CD14-positive monocyte (primary cell): ENCODE measurements at regions not wholly inside any gene's neighbourhood (a gene's known extent, or its start where the extent isn't known, plus 50 kb on each side); places are given as distances from the start of the nearest gene placed in this dataset.

Experiments used
- DNase-seq, 3 donors: peaks; one replicate each; pipeline ENCODE4 v3.0.0-alpha.2; 2011 to 2022
- H2AFZ ChIP-seq: 2 replicates; pipeline ENCODE4 v1.6.0; 2012; ENCODE audit warnings: mild to moderate bottlenecking, low read depth, low read length, inconsistent platforms; ENCODE audit not compliant: insufficient read depth, poor library complexity, severe bottlenecking
- H3K27ac ChIP-seq, 2 donors: 1 replicate in 1 of 2; 2 replicates in 1 of 2; pipeline ENCODE4 v1.5.1; 2012 to 2013; ENCODE audit warnings: low read length in 2 of 2, control low read depth in 1 of 2, inconsistent platforms in 1 of 2, low read depth in 1 of 2, mild to moderate bottlenecking in 1 of 2
- H3K27me3 ChIP-seq, 2 donors: one replicate each; pipeline versions ENCODE4 v1.6.0 to v1.6.1; 2011 to 2013; ENCODE audit warnings: low read length in 2 of 2; ENCODE audit not compliant: control insufficient read depth in 2 of 2, insufficient read depth in 2 of 2
- H3K36me3 ChIP-seq, 2 donors: replicated peaks in 1 of 2; 1 replicate in 1 of 2; 2 replicates in 1 of 2; pipeline versions ENCODE4 v1.5.1 to v1.6.1; 2012 to 2013; ENCODE audit warnings: low read length in 2 of 2, control low read depth in 1 of 2, inconsistent platforms in 1 of 2, mild to moderate bottlenecking in 1 of 2; ENCODE audit not compliant: insufficient read depth in 2 of 2, control insufficient read depth in 1 of 2
- H3K4me1 ChIP-seq, 2 donors: 1 replicate in 1 of 2; 2 replicates in 1 of 2; pipeline versions ENCODE4 v1.5.1 to v1.6.1; 2012 to 2013; ENCODE audit warnings: low read length in 2 of 2, control low read depth in 1 of 2, inconsistent platforms in 1 of 2, mild to moderate bottlenecking in 1 of 2, moderate library complexity in 1 of 2; ENCODE audit not compliant: insufficient read depth in 2 of 2, control insufficient read depth in 1 of 2
- H3K4me2 ChIP-seq: replicated peaks from 2 replicates; pipeline ENCODE3; 2012; ENCODE audit warnings: low read length, moderate library complexity, mild to moderate bottlenecking; ENCODE audit not compliant: poor library complexity, severe bottlenecking; ENCODE audit errors: extremely low read depth
- H3K4me3 ChIP-seq, 3 experiments: fragments of 200-600 bp in 1 of 3; sonication (generic) in 1 of 3; replicated peaks in 1 of 3; 1 replicate in 2 of 3; 2 replicates in 1 of 3; pipeline ENCODE4 v1.5.1; 2011 to 2013; ENCODE audit warnings: low read length in 3 of 3, mild to moderate bottlenecking in 3 of 3, control low read depth in 2 of 3, low read depth in 2 of 3, inconsistent platforms in 1 of 3, moderate library complexity in 1 of 3
- H3K79me2 ChIP-seq: 2 replicates; pipeline ENCODE4 v1.6.0; 2012; ENCODE audit warnings: mild to moderate bottlenecking, control low read depth, inconsistent platforms, low read length, moderate library complexity; ENCODE audit not compliant: insufficient read depth
- H3K9ac ChIP-seq: 2 replicates; pipeline ENCODE4 v1.6.0; 2017; ENCODE audit warnings: low read length, mild to moderate bottlenecking; ENCODE audit not compliant: insufficient read depth, poor library complexity, severe bottlenecking
- H3K9me3 ChIP-seq, 2 donors: replicated peaks in 1 of 2; 1 replicate in 1 of 2; 2 replicates in 1 of 2; pipeline versions ENCODE4 v1.5.1 to v1.6.1; 2012 to 2013; ENCODE audit warnings: low read length in 2 of 2, control low read depth in 1 of 2; ENCODE audit not compliant: control insufficient read depth in 1 of 2, insufficient read depth in 1 of 2
- H4K20me1 ChIP-seq: 2 replicates; pipeline ENCODE4 v1.6.0; 2012; ENCODE audit warnings: mild to moderate bottlenecking, low read length, control low read depth, moderate library complexity; ENCODE audit not compliant: insufficient read depth
- H3K27ac Mint-ChIP-seq, 7 donors: one replicate each; pipeline ENCODE4 v1.8.0; 2020; ENCODE audit warnings: mild to moderate bottlenecking in 7 of 7, mixed read lengths in 7 of 7, moderate library complexity in 6 of 7, inconsistent platforms in 2 of 7
- H3K27me3 Mint-ChIP-seq, 3 donors: one replicate each; pipeline ENCODE4 v1.8.0; 2021 to 2022; ENCODE audit warnings: low read depth in 3 of 3, mild to moderate bottlenecking in 3 of 3, mixed read lengths in 3 of 3, moderate library complexity in 3 of 3, inconsistent platforms in 1 of 3
- H3K36me3 Mint-ChIP-seq, 2 donors: one replicate each; pipeline ENCODE4 v1.8.0; 2020; ENCODE audit warnings: mixed read lengths in 2 of 2, inconsistent platforms in 1 of 2, mild to moderate bottlenecking in 1 of 2
- H3K4me1 Mint-ChIP-seq: one replicate; pipeline ENCODE4 v1.8.0; 2020; ENCODE audit warnings: mild to moderate bottlenecking, mixed read lengths
- H3K4me3 Mint-ChIP-seq, 2 donors: one replicate each; pipeline ENCODE4 v1.8.0; 2020; ENCODE audit warnings: mild to moderate bottlenecking in 2 of 2, mixed read lengths in 2 of 2, moderate library complexity in 1 of 2
- H3K9me3 Mint-ChIP-seq, 7 donors: one replicate each; pipeline ENCODE4 v1.8.0; 2020 to 2022; ENCODE audit warnings: mixed read lengths in 7 of 7, mild to moderate bottlenecking in 6 of 7, moderate library complexity in 6 of 7, inconsistent platforms in 2 of 7
- CTCF ChIP-seq: fragments of 200-600 bp; IDR thresholded peaks from one replicate; pipeline ENCODE4 v1.8.0; 2022; ENCODE audit warnings: antibody characterized with exemption, mild to moderate bottlenecking
- whole genome bisulfite sequencing: methylation state at CpG from one replicate; pipeline ENCODE4 v1.1.5; 2013; ENCODE audit warnings: missing lambda C conversion rate; ENCODE audit not compliant: insufficient coverage; 5-methylcytosine and 5-hydroxymethylcytosine counted together
- intact Hi-C, 2 donors: fragments of 100-400 bp; cut with micrococcal nuclease; formaldehyde crosslinking; loops; one replicate each; pipeline versions ENCODE4 v1.15.0 to v1.15.1; 2023

- 71% methylated on average over 16 of the region's 18 CpGs for WGBS
- no peaks in the 10 kb centered on the region for H4K20me1 ChIP-seq
- no peak overlapping the region for H3K4me3 Mint-ChIP-seq
These were observed 255.5 kb upstream of the LRRC7 start for GRCh38 chr1:69312055-69312732.

GRCh38 chr1:69313118-69313517, 254.6 kb upstream of the LRRC7 start:
- intact Hi-C loops, result no loop called here
- Mint-ChIP-seq H3K9me3 (peaks cover 4 to 17% (median 10%) of the 10 kb centered on the region in 7 donors), H3K36me3 (no peaks in the 10 kb centered on the region), H3K4me1 (no peaks in the 10 kb centered on the region), H3K27ac (no peak overlapping the region), H3K4me3 (no peak overlapping the region), H3K27me3 (peaks cover 0 to 3% (median 2%) of the 10 kb centered on the region in 3 donors)
- Histone ChIP-seq H3K4me1 (no peaks in the 10 kb centered on the region), H3K27ac (no peak overlapping the region), H3K27me3 (no peaks in the 10 kb centered on the region), H3K9ac (no peak overlapping the region), H4K20me1 (no peaks in the 10 kb centered on the region), H3K4me2 (no peak overlapping the region), H3K4me3 (no peak overlapping the region), H2AFZ (no peak overlapping the region), H3K79me2 (no peaks in the 10 kb centered on the region), H3K9me3 (peaks cover 18 to 31% of the 10 kb centered on the region in 2 donors), H3K36me3 (no peaks in the 10 kb centered on the region)
- TF ChIP-seq CTCF, result no peak
- WGBS, result 81% methylated on average over 6 of the region's 11 CpGs
- DNase-seq, result no peak

More at GRCh38 chr1:69312055-69312732, 255.5 kb upstream of the LRRC7 start:
- no peaks in the 10 kb centered on the region for H3K79me2 ChIP-seq
- Mint-ChIP-seq H3K4me1 (no peaks in the 10 kb centered on the region), H3K27ac (no peak overlapping the region), H3K9me3 (peaks cover 4 to 19% (median 10%) of the 10 kb centered on the region in 7 donors), H3K36me3 (no peaks in the 10 kb centered on the region), H3K27me3 (peaks cover 0 to 2% (median 0%) of the 10 kb centered on the region in 3 donors)
- H3K9ac ChIP-seq, result no peak overlapping the region
- no peak for TF ChIP-seq CTCF
- DNase-seq, result no peak
- H3K4me3 ChIP-seq, result no peak overlapping the region
- H3K9me3 ChIP-seq, result peaks cover 18 to 31% of the 10 kb centered on the region in 2 donors
- intact Hi-C loops, result no loop called here
- H3K4me2 ChIP-seq, result no peak overlapping the region
- H3K27ac ChIP-seq, result no peak overlapping the region
- no peak overlapping the region for H2AFZ ChIP-seq
- no peaks in the 10 kb centered on the region for H3K4me1 ChIP-seq
- H3K36me3 ChIP-seq, result no peaks in the 10 kb centered on the region
- no peaks in the 10 kb centered on the region for H3K27me3 ChIP-seq
